HEK293 (cell line): ENCODE measurements at regions not wholly inside any gene's neighbourhood (a gene's known extent, or its start where the extent isn't known, plus 50 kb on each side); places are given as distances from the start of the nearest gene placed in this dataset.

ENCODE experiments used
- BCL11B ChIP-seq: fragments of 450-650 bp; formaldehyde crosslinking; IDR thresholded peaks from 2 replicates; pipeline ENCODE4 v1.5.1; 2016; ENCODE audit warnings: low read depth, missing biosample characterization, missing genetic modification characterization
- GLIS1 ChIP-seq: fragments of 450-650 bp; formaldehyde crosslinking; IDR thresholded peaks from 2 replicates; pipeline ENCODE4 v1.5.1; 2016; ENCODE audit warnings: missing biosample characterization, missing genetic modification characterization
- IKZF3 ChIP-seq: fragments of 450-650 bp; IDR thresholded peaks from 2 replicates; pipeline ENCODE4 v1.5.0; 2018; ENCODE audit warnings: missing biosample characterization, mild to moderate bottlenecking, missing genetic modification characterization, moderate library complexity
- KLF8 ChIP-seq: fragments of 450-650 bp; formaldehyde crosslinking; IDR thresholded peaks from 2 replicates; pipeline ENCODE4 v1.5.1; 2016; ENCODE audit warnings: missing biosample characterization, missing genetic modification characterization
- PRDM1 ChIP-seq: fragments of 450-650 bp; formaldehyde crosslinking; IDR thresholded peaks from 2 replicates; pipeline ENCODE4; 2016; ENCODE audit warnings: missing biosample characterization, missing genetic modification characterization
- YY2 ChIP-seq: fragments of 450-650 bp; formaldehyde crosslinking; IDR thresholded peaks from 2 replicates; pipeline ENCODE4 v1.5.1; 2016; ENCODE audit warnings: missing biosample characterization, missing genetic modification characterization
- ZBTB20 ChIP-seq: fragments of 450-650 bp; formaldehyde crosslinking; IDR thresholded peaks from 2 replicates; pipeline ENCODE4 v1.5.1; 2016; ENCODE audit warnings: missing biosample characterization, missing genetic modification characterization
- ZBTB48 ChIP-seq: fragments of 450-650 bp; formaldehyde crosslinking; IDR thresholded peaks from 2 replicates; pipeline ENCODE4 v1.5.1; 2016; ENCODE audit warnings: missing biosample characterization, missing genetic modification characterization
- ZBTB8A ChIP-seq: fragments of 450-650 bp; formaldehyde crosslinking; IDR thresholded peaks from 2 replicates; pipeline ENCODE4 v1.5.1; 2016; ENCODE audit warnings: missing biosample characterization, missing genetic modification characterization
- ZFP37 ChIP-seq: fragments of 450-650 bp; formaldehyde crosslinking; IDR thresholded peaks from 2 replicates; pipeline ENCODE4 v1.5.1; 2016; ENCODE audit warnings: missing biosample characterization, missing genetic modification characterization
- ZNF10 ChIP-seq: fragments of 450-650 bp; formaldehyde crosslinking; IDR thresholded peaks from 2 replicates; pipeline ENCODE4 v1.5.1; 2017; ENCODE audit warnings: missing biosample characterization, missing genetic modification characterization
- ZNF121 ChIP-seq: fragments of 450-650 bp; formaldehyde crosslinking; IDR thresholded peaks from 2 replicates; pipeline ENCODE4 v1.5.1; 2016; ENCODE audit warnings: missing biosample characterization, missing genetic modification characterization
- ZNF239 ChIP-seq: fragments of 450-650 bp; formaldehyde crosslinking; IDR thresholded peaks from 2 replicates; pipeline ENCODE4 v1.5.1; 2016; ENCODE audit warnings: missing biosample characterization, missing genetic modification characterization
- ZNF341 ChIP-seq: fragments of 450-650 bp; formaldehyde crosslinking; IDR thresholded peaks from 2 replicates; pipeline ENCODE4; 2016; ENCODE audit warnings: low read depth, missing biosample characterization, missing genetic modification characterization
- ZNF501 ChIP-seq: fragments of 450-650 bp; formaldehyde crosslinking; IDR thresholded peaks from 2 replicates; pipeline ENCODE4 v1.5.1; 2016; ENCODE audit warnings: missing biosample characterization, missing genetic modification characterization
- ZNF561 ChIP-seq: fragments of 450-650 bp; IDR thresholded peaks from 2 replicates; pipeline ENCODE4 v1.5.1; 2018; ENCODE audit warnings: missing biosample characterization, missing genetic modification characterization, borderline replicate concordance
- ZNF610 ChIP-seq: fragments of 450-650 bp; formaldehyde crosslinking; IDR thresholded peaks from 2 replicates; pipeline ENCODE4 v1.5.1; 2016; ENCODE audit warnings: missing biosample characterization, missing genetic modification characterization, borderline replicate concordance
- ZNF776 ChIP-seq: fragments of 450-650 bp; formaldehyde crosslinking; IDR thresholded peaks from 2 replicates; pipeline ENCODE4 v1.5.0; 2017; ENCODE audit warnings: missing biosample characterization, missing genetic modification characterization, borderline replicate concordance
- ZNF785 ChIP-seq: fragments of 450-650 bp; formaldehyde crosslinking; IDR thresholded peaks from 2 replicates; pipeline ENCODE4 v1.5.1; 2016; ENCODE audit warnings: missing biosample characterization, missing genetic modification characterization
- ZNF791 ChIP-seq: fragments of 450-650 bp; formaldehyde crosslinking; IDR thresholded peaks from 2 replicates; pipeline ENCODE4 v1.5.1; 2016; ENCODE audit warnings: missing biosample characterization, missing genetic modification characterization
- ZSCAN23 ChIP-seq: fragments of 450-650 bp; formaldehyde crosslinking; IDR thresholded peaks from 2 replicates; pipeline ENCODE4 v1.5.1; 2016; ENCODE audit warnings: missing biosample characterization, missing genetic modification characterization
- TF ChIP-seq, protein P1 (sequence below): fragments of 450-650 bp; formaldehyde crosslinking; optimal IDR thresholded peaks from 2 replicates; pipeline ENCODE3; 2016; ENCODE audit warnings: missing biosample characterization, mild to moderate bottlenecking, missing genetic modification characterization
- TF ChIP-seq, protein P2 (sequence below): fragments of 450-650 bp; formaldehyde crosslinking; IDR thresholded peaks from 2 replicates; pipeline ENCODE4 v1.5.1; 2017; ENCODE audit warnings: missing biosample characterization, missing genetic modification characterization
- TF ChIP-seq, protein P3 (sequence below): fragments of 450-650 bp; formaldehyde crosslinking; IDR thresholded peaks from 2 replicates; pipeline ENCODE4 v1.5.1; 2016; ENCODE audit warnings: missing biosample characterization, missing genetic modification characterization
- TF ChIP-seq, protein P4 (sequence below): fragments of 450-650 bp; formaldehyde crosslinking; IDR thresholded peaks from 2 replicates; pipeline ENCODE4 v1.5.1; 2016; ENCODE audit warnings: missing biosample characterization, missing genetic modification characterization, borderline replicate concordance
- TF ChIP-seq, protein P5 (sequence below): fragments of 450-650 bp; formaldehyde crosslinking; IDR thresholded peaks from 2 replicates; pipeline ENCODE4 v1.5.1; 2016; ENCODE audit warnings: missing biosample characterization, missing genetic modification characterization
- TF ChIP-seq, protein P6 (sequence below): fragments of 450-650 bp; formaldehyde crosslinking; IDR thresholded peaks from 2 replicates; pipeline ENCODE4 v1.5.1; 2017; ENCODE audit warnings: missing biosample characterization, mild to moderate bottlenecking, missing genetic modification characterization, moderate library complexity
- TF ChIP-seq, protein P7 (sequence below): fragments of 450-650 bp; formaldehyde crosslinking; IDR thresholded peaks from 2 replicates; pipeline ENCODE4 v1.5.1; 2016; ENCODE audit warnings: missing biosample characterization, missing genetic modification characterization

DNA sequence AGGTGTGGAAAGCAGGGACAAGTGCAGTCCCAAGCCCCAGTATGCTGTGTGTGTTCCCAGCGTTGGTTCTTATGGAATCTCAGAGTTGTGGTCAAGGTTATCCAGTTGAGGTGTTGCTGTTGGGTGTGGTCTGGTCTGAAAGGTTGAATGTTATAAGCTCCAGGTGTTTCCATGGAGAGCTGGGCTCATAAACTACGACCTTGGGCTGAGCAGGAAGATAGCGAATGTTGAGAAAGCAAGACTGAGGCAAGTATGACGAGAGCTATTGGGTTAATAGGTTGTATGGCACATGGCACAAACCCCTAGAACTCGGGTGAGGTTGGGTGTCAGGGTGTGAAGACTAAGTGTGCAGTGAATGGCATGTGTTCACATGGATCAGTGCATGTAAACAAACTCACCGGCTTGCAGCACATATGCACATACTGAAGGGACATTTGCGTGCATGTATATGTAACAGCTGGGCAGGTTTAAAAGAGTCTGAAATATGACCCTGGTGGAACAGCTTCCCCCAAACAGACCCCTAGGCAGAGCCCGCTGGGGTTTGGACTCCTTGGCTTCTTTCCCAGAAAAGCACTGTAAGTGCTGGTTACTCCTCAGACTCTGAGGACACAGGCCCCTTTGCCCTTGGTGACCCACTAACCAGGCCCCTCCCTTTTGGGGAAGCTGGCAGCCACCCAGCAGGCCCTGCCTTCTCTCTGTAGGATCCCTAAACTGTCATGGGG lies 117.5 kb downstream of the NAV1 start (continued):
- TF ChIP-seq, protein P1, sequence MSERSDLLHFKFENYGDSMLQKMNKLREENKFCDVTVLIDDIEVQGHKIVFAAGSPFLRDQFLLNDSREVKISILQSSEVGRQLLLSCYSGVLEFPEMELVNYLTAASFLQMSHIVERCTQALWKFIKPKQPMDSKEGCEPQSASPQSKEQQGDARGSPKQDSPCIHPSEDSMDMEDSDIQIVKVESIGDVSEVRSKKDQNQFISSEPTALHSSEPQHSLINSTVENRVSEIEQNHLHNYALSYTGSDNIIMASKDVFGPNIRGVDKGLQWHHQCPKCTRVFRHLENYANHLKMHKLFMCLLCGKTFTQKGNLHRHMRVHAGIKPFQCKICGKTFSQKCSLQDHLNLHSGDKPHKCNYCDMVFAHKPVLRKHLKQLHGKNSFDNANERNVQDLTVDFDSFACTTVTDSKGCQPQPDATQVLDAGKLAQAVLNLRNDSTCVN (tag by site-specific recombination): no peak
- TF ChIP-seq ZBTB48 (tag by site-specific recombination) (peak; percentile 92), YY2 (tag by site-specific recombination) (no peak), IKZF3 (tag by site-specific recombination) (no peak), ZNF121 (tag by site-specific recombination) (no peak), ZFP37 (no peak), ZBTB8A (tag by site-specific recombination) (0 out of 2 replicates have a peak, but pooled peaks have one; percentile 12), KLF8 (tag by site-specific recombination) (no peak), PRDM1 (peak; percentile 24), ZNF785 (tag by site-specific recombination) (no peak), ZSCAN23 (tag by site-specific recombination) (no peak), ZNF561 (no peak), ZNF610 (tag by site-specific recombination) (no peak), ZNF776 (tag by site-specific recombination) (no peak), ZNF239 (tag by site-specific recombination) (no peak), ZNF501 (tag by site-specific recombination) (no peak), ZNF341 (tag by site-specific recombination) (peak; percentile 92), BCL11B (tag by site-specific recombination) (no peak), ZNF10 (tag by site-specific recombination) (no peak), ZNF791 (tag by site-specific recombination) (no peak), ZBTB20 (tag by site-specific recombination) (peak; percentile 15; the same call in 1 of the 2 replicates), GLIS1 (peak; percentile 61)
- TF ChIP-seq, protein P2, sequence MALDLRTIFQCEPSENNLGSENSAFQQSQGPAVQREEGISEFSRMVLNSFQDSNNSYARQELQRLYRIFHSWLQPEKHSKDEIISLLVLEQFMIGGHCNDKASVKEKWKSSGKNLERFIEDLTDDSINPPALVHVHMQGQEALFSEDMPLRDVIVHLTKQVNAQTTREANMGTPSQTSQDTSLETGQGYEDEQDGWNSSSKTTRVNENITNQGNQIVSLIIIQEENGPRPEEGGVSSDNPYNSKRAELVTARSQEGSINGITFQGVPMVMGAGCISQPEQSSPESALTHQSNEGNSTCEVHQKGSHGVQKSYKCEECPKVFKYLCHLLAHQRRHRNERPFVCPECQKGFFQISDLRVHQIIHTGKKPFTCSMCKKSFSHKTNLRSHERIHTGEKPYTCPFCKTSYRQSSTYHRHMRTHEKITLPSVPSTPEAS (tag by site-specific recombination): no peak
- TF ChIP-seq, protein P3, sequence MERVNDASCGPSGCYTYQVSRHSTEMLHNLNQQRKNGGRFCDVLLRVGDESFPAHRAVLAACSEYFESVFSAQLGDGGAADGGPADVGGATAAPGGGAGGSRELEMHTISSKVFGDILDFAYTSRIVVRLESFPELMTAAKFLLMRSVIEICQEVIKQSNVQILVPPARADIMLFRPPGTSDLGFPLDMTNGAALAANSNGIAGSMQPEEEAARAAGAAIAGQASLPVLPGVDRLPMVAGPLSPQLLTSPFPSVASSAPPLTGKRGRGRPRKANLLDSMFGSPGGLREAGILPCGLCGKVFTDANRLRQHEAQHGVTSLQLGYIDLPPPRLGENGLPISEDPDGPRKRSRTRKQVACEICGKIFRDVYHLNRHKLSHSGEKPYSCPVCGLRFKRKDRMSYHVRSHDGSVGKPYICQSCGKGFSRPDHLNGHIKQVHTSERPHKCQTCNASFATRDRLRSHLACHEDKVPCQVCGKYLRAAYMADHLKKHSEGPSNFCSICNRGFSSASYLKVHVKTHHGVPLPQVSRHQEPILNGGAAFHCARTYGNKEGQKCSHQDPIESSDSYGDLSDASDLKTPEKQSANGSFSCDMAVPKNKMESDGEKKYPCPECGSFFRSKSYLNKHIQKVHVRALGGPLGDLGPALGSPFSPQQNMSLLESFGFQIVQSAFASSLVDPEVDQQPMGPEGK: peak; percentile 83
- TF ChIP-seq, protein P4, sequence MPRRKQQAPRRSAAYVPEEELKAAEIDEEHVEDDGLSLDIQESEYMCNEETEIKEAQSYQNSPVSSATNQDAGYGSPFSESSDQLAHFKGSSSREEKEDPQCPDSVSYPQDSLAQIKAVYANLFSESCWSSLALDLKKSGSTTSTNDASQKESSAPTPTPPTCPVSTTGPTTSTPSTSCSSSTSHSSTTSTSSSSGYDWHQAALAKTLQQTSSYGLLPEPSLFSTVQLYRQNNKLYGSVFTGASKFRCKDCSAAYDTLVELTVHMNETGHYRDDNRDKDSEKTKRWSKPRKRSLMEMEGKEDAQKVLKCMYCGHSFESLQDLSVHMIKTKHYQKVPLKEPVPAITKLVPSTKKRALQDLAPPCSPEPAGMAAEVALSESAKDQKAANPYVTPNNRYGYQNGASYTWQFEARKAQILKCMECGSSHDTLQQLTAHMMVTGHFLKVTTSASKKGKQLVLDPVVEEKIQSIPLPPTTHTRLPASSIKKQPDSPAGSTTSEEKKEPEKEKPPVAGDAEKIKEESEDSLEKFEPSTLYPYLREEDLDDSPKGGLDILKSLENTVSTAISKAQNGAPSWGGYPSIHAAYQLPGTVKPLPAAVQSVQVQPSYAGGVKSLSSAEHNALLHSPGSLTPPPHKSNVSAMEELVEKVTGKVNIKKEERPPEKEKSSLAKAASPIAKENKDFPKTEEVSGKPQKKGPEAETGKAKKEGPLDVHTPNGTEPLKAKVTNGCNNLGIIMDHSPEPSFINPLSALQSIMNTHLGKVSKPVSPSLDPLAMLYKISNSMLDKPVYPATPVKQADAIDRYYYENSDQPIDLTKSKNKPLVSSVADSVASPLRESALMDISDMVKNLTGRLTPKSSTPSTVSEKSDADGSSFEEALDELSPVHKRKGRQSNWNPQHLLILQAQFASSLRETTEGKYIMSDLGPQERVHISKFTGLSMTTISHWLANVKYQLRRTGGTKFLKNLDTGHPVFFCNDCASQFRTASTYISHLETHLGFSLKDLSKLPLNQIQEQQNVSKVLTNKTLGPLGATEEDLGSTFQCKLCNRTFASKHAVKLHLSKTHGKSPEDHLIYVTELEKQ (tag by site-specific recombination): no peak
- TF ChIP-seq, protein P5, sequence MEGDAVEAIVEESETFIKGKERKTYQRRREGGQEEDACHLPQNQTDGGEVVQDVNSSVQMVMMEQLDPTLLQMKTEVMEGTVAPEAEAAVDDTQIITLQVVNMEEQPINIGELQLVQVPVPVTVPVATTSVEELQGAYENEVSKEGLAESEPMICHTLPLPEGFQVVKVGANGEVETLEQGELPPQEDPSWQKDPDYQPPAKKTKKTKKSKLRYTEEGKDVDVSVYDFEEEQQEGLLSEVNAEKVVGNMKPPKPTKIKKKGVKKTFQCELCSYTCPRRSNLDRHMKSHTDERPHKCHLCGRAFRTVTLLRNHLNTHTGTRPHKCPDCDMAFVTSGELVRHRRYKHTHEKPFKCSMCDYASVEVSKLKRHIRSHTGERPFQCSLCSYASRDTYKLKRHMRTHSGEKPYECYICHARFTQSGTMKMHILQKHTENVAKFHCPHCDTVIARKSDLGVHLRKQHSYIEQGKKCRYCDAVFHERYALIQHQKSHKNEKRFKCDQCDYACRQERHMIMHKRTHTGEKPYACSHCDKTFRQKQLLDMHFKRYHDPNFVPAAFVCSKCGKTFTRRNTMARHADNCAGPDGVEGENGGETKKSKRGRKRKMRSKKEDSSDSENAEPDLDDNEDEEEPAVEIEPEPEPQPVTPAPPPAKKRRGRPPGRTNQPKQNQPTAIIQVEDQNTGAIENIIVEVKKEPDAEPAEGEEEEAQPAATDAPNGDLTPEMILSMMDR (tag by site-specific recombination): no peak
- TF ChIP-seq, protein P6, sequence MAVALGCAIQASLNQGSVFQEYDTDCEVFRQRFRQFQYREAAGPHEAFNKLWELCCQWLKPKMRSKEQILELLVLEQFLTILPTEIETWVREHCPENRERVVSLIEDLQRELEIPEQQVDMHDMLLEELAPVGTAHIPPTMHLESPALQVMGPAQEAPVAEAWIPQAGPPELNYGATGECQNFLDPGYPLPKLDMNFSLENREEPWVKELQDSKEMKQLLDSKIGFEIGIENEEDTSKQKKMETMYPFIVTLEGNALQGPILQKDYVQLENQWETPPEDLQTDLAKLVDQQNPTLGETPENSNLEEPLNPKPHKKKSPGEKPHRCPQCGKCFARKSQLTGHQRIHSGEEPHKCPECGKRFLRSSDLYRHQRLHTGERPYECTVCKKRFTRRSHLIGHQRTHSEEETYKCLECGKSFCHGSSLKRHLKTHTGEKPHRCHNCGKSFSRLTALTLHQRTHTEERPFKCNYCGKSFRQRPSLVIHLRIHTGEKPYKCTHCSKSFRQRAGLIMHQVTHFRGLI: no peak
- TF ChIP-seq, protein P7, sequence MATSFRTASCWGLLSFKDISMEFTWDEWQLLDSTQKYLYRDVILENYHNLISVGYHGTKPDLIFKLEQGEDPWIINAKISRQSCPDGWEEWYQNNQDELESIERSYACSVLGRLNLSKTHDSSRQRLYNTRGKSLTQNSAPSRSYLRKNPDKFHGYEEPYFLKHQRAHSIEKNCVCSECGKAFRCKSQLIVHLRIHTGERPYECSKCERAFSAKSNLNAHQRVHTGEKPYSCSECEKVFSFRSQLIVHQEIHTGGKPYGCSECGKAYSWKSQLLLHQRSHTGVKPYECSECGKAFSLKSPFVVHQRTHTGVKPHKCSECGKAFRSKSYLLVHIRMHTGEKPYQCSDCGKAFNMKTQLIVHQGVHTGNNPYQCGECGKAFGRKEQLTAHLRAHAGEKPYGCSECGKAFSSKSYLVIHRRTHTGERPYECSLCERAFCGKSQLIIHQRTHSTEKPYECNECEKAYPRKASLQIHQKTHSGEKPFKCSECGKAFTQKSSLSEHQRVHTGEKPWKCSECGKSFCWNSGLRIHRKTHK (tag by site-specific recombination): no peak
